A673 (cell line): ENCODE measurements at regions not wholly inside any gene's neighbourhood (a gene's known extent, or its start where the extent isn't known, plus 50 kb on each side); places are given as distances from the start of the nearest gene placed in this dataset.

Experiments
- BruUV-seq: library from RNA; stranded (reverse); fragments of 400-500 nt; replicated peaks from 2 replicates; lab custom pipeline; 2021; lab: Mats Ljungman, UMichigan
- CTCF ChIA-PET: fragments of 300-600 bp; sonication (Branson Sonifier 250); formaldehyde crosslinking; loops from one replicate; lab custom pipeline; 2022; ENCODE audit warnings: antibody characterized with exemption; lab: Charles Lee
- POLR2A ChIA-PET: fragments of 300-600 bp; sonication (Branson Sonifier 250); formaldehyde crosslinking; loops from one replicate; lab custom pipeline; 2022; ENCODE audit warnings: antibody characterized with exemption; ENCODE audit not compliant: low non-redundant PET; lab: Charles Lee
- DNase-seq: peaks from one replicate; pipeline ENCODE4 v3.0.0-alpha.2; 2015; ENCODE audit warnings: low spot score
- H3K27ac ChIP-seq: fragments of 200-600 bp; sonication (generic); 2 replicates; pipeline ENCODE4 v1.5.1; 2016; ENCODE audit warnings: mixed run types, low read depth, mild to moderate bottlenecking, mixed read lengths, antibody characterized with exemption, low read length; ENCODE audit not compliant: poor library complexity, severe bottlenecking
- H3K27me3 ChIP-seq: fragments of 200-600 bp; sonication (generic); replicated peaks from 2 replicates; pipeline ENCODE4 v1.6.1; 2017; ENCODE audit warnings: mixed run types, low read depth, mild to moderate bottlenecking, mixed read lengths, antibody characterized with exemption, low read length; ENCODE audit not compliant: insufficient read depth, poor library complexity
- H3K36me3 ChIP-seq: fragments of 200-600 bp; sonication (generic); 2 replicates; pipeline ENCODE4 v1.6.1; 2016; ENCODE audit warnings: mixed run types, mild to moderate bottlenecking, mixed read lengths, antibody characterized with exemption, low read length; ENCODE audit not compliant: insufficient read depth, poor library complexity, severe bottlenecking
- H3K4me1 ChIP-seq: fragments of 200-600 bp; sonication (generic); 2 replicates; pipeline ENCODE4 v1.6.1; 2017; ENCODE audit warnings: mixed run types, mild to moderate bottlenecking, mixed read lengths, antibody characterized with exemption, low read length; ENCODE audit not compliant: insufficient read depth, poor library complexity, severe bottlenecking
- H3K4me3 ChIP-seq: fragments of 200-600 bp; sonication (generic); 2 replicates; pipeline ENCODE4 v1.5.1; 2016; ENCODE audit warnings: low read depth, mixed run types, mild to moderate bottlenecking, mixed read lengths, low read length; ENCODE audit not compliant: poor library complexity, severe bottlenecking
- H3K9me3 ChIP-seq: fragments of 200-600 bp; sonication (generic); 2 replicates; pipeline ENCODE4 v1.6.1; 2016; ENCODE audit warnings: mixed run types, low read depth, mild to moderate bottlenecking, mixed read lengths, antibody characterized with exemption, low read length; ENCODE audit not compliant: poor library complexity, severe bottlenecking
- EZH2 ChIP-seq: fragments of 200-600 bp; sonication (generic); IDR thresholded peaks from 2 replicates; pipeline ENCODE4 v1.6.1; 2017; ENCODE audit warnings: borderline replicate concordance, low read depth, mild to moderate bottlenecking, mixed read lengths, antibody characterized with exemption, low read length; ENCODE audit not compliant: poor library complexity, severe bottlenecking
- intact Hi-C: fragments of 100-400 bp; cut with micrococcal nuclease; formaldehyde crosslinking; loops from one replicate; pipeline ENCODE4 v1.10.0; 2022; ENCODE audit not compliant: unreplicated experiment
- TF ChIP-seq, protein P1 (sequence below): fragments of 300-800, 200-600 bp; sonication (generic); conservative IDR thresholded peaks from 2 replicates; pipeline ENCODE4 v1.5.1; 2017; ENCODE audit warnings: low read depth, mild to moderate bottlenecking, antibody characterized with exemption, low read length, moderate library complexity, mixed read lengths

DNA sequence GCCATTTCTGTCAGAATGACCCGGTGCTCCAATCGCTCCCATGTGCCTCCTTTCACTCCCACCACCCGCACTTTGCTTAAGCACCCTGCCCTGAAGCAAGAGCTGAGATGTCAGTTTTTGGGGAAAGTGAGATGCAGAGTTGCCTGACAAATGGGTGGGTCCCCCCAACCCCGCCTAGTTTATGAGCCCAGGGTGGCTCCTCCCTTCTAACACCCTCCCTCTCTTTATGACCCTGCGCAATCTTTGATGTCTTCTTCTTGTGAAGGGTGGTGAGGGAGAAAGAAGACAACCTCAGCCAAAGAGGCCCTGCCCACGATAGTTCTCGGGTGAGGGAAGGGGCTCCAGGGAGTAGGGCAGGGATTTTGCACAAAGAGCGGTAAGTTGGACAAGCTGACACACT is 89.5 kb upstream of the HOXC13 start:
- BruUV-seq: no TSS peak
- no peak for TF ChIP-seq EZH2
- TF ChIP-seq, protein P1, sequence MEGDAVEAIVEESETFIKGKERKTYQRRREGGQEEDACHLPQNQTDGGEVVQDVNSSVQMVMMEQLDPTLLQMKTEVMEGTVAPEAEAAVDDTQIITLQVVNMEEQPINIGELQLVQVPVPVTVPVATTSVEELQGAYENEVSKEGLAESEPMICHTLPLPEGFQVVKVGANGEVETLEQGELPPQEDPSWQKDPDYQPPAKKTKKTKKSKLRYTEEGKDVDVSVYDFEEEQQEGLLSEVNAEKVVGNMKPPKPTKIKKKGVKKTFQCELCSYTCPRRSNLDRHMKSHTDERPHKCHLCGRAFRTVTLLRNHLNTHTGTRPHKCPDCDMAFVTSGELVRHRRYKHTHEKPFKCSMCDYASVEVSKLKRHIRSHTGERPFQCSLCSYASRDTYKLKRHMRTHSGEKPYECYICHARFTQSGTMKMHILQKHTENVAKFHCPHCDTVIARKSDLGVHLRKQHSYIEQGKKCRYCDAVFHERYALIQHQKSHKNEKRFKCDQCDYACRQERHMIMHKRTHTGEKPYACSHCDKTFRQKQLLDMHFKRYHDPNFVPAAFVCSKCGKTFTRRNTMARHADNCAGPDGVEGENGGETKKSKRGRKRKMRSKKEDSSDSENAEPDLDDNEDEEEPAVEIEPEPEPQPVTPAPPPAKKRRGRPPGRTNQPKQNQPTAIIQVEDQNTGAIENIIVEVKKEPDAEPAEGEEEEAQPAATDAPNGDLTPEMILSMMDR: no peak
- intact Hi-C loops: no loop called here
- no peaks in the 10 kb centered on the region for H3K27me3 ChIP-seq
- no peak overlapping the region for H3K4me3 ChIP-seq
- ChIA-PET POLR2A (no interaction called here), CTCF (no interaction called here)
- no peaks in the 10 kb centered on the region for H3K36me3 ChIP-seq
- no peak overlapping the region for H3K27ac ChIP-seq
- no peaks in the 10 kb centered on the region for H3K9me3 ChIP-seq
- no peaks in the 10 kb centered on the region for H3K4me1 ChIP-seq
- no peak for DNase-seq

DNA sequence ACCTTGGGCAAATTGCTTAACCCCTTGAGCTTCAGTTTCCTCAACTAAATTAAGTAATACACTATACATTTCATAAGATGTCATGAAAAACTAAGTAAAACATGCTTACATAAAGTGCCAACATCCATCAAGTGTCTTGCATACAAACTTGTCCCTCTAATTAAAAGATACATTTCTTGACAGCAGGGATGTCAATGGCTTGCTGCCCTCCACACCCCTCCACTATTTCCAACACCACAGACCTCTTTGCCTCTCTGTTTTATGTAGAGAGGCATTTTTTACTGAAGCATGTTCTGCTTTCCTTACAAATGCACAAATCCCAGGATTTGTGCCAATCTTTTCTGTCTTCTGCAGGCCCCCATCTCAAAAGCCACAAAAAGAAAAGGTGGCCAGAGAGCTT is 89.0 kb upstream of the HOXC13 start:
- no peaks in the 10 kb centered on the region for H3K36me3 ChIP-seq
- ChIA-PET CTCF (no interaction called here), POLR2A (no interaction called here)
- H3K4me1 ChIP-seq: peaks cover 2% of the 10 kb centered on the region
- no peak overlapping the region for H3K27ac ChIP-seq
- BruUV-seq: no TSS peak
- TF ChIP-seq, protein P1: no peak
- TF ChIP-seq EZH2: no peak
- no peaks in the 10 kb centered on the region for H3K9me3 ChIP-seq
- intact Hi-C loops: no loop called here
- H3K27me3 ChIP-seq: no peaks in the 10 kb centered on the region
- H3K4me3 ChIP-seq: no peak overlapping the region
- DNase-seq: no peak

GRCh38 chr12:53852061-53852460 is 86.6 kb upstream of the HOXC13 start:
- TF ChIP-seq, protein P1: no peak
- no peak for TF ChIP-seq EZH2
- intact Hi-C loops: no loop called here
- H3K4me1 ChIP-seq: peaks cover 11% of the 10 kb centered on the region
- no peaks in the 10 kb centered on the region for H3K27me3 ChIP-seq
- no peaks in the 10 kb centered on the region for H3K9me3 ChIP-seq
- BruUV-seq: no TSS peak
- H3K36me3 ChIP-seq: no peaks in the 10 kb centered on the region
- no peak overlapping the region for H3K27ac ChIP-seq
- ChIA-PET POLR2A (no interaction called here), CTCF (no interaction called here)
- DNase-seq: no peak
- no peak overlapping the region for H3K4me3 ChIP-seq
